WI38 (cell line): ENCODE measurements at regions not wholly inside any gene's neighbourhood (a gene's known extent, or its start where the extent isn't known, plus 50 kb on each side); places are given as distances from the start of the nearest gene placed in this dataset.

Experiments
- H3K4me3 ChIP-seq: 2 replicates; pipeline ENCODE4 v1.5.1; 2011; ENCODE audit warnings: low read depth, mild to moderate bottlenecking, control low read depth, low read length
- CTCF ChIP-seq: IDR thresholded peaks from 2 replicates; pipeline ENCODE4 v1.5.1; 2012; ENCODE audit warnings: low read depth, mild to moderate bottlenecking, control low read depth, low read length

- no peak for TF ChIP-seq CTCF
- no peak overlapping the region for H3K4me3 ChIP-seq
Measured at GRCh38 chr2:226600802-226601201, 198.8 kb downstream of the IRS1 start.

- H3K4me3 ChIP-seq: no peak overlapping the region
- TF ChIP-seq CTCF: no peak
Measured at GRCh38 chr2:226600184-226600583, 199.4 kb downstream of the IRS1 start.

GRCh38 chr2:226589043-226589442 lies 210.6 kb downstream of the IRS1 start:
- no peak for TF ChIP-seq CTCF
- H3K4me3 ChIP-seq: no peak overlapping the region

- H3K4me3 ChIP-seq: no peak overlapping the region
- no peak for TF ChIP-seq CTCF
Measured at GRCh38 chr2:226585130-226585561, 214.5 kb downstream of the IRS1 start.

- no peak overlapping the region for H3K4me3 ChIP-seq
- no peak for TF ChIP-seq CTCF
Measured at GRCh38 chr2:226584518-226585055, 215.0 kb downstream of the IRS1 start.

GRCh38 chr2:226583715-226584114 lies 215.9 kb downstream of the IRS1 start:
- TF ChIP-seq CTCF: no peak
- no peak overlapping the region for H3K4me3 ChIP-seq

- TF ChIP-seq CTCF: no peak
- no peak overlapping the region for H3K4me3 ChIP-seq
Measured at GRCh38 chr2:226581661-226582060, 218.0 kb downstream of the IRS1 start.
